H9 (cell line): ENCODE measurements at regions not wholly inside any gene's neighbourhood (a gene's known extent, or its start where the extent isn't known, plus 50 kb on each side); places are given as distances from the start of the nearest gene placed in this dataset.

ENCODE experiments used
- DNase-seq: peaks from one replicate; pipeline ENCODE4 v3.0.0-alpha.2; 2017
- H2AFZ ChIP-seq: one replicate; pipeline ENCODE4 v1.6.1; 2013; ENCODE audit warnings: mild to moderate bottlenecking, low read length, control low read depth, moderate library complexity
- H2AK5ac ChIP-seq: 2 replicates; pipeline ENCODE4 v1.6.1; 2013; ENCODE audit warnings: low read length, control low read depth, mixed read lengths; ENCODE audit not compliant: insufficient read length
- H2BK120ac ChIP-seq: one replicate; pipeline ENCODE4 v1.6.1; 2013; ENCODE audit warnings: low read depth, mild to moderate bottlenecking, low read length, control low read depth, inconsistent platforms; ENCODE audit not compliant: poor library complexity, severe bottlenecking
- H2BK12ac ChIP-seq: 2 replicates; pipeline ENCODE4 v1.6.1; 2013; ENCODE audit warnings: low read length, control low read depth, mixed read lengths, low read depth; ENCODE audit not compliant: insufficient read length
- H2BK15ac ChIP-seq: 2 replicates; pipeline ENCODE4 v1.6.1; 2013; ENCODE audit warnings: low read depth, low read length, control low read depth
- H2BK20ac ChIP-seq: one replicate; pipeline ENCODE4 v1.6.1; 2013; ENCODE audit warnings: low read depth, mild to moderate bottlenecking, low read length, control low read depth, inconsistent platforms; ENCODE audit not compliant: poor library complexity, severe bottlenecking
- H2BK5ac ChIP-seq: 2 replicates; pipeline ENCODE4 v1.6.1; 2013; ENCODE audit warnings: low read length, control low read depth, mixed read lengths; ENCODE audit not compliant: insufficient read length
- H3K14ac ChIP-seq: 2 replicates; pipeline ENCODE4 v1.6.1; 2013; ENCODE audit warnings: low read length, control low read depth; ENCODE audit not compliant: insufficient read depth
- H3K18ac ChIP-seq: 2 replicates; pipeline ENCODE4 v1.6.1; 2013; ENCODE audit warnings: low read depth, mild to moderate bottlenecking, mixed read lengths, low read length, control low read depth; ENCODE audit not compliant: insufficient read length
- H3K23ac ChIP-seq: 2 replicates; pipeline ENCODE4 v1.6.1; 2013; ENCODE audit warnings: low read length, control low read depth, mixed read lengths, low read depth; ENCODE audit not compliant: insufficient read length
- H3K23me2 ChIP-seq: 2 replicates; pipeline ENCODE4 v1.6.1; 2013; ENCODE audit warnings: low read depth, mild to moderate bottlenecking, mixed read lengths, low read length, control low read depth; ENCODE audit not compliant: insufficient read length, poor library complexity, severe bottlenecking
- H3K27ac ChIP-seq: 2 replicates; pipeline ENCODE4 v1.5.1; 2013; ENCODE audit warnings: low read length, control low read depth, mixed read lengths, low read depth; ENCODE audit not compliant: insufficient read length
- H3K27me3 ChIP-seq: 2 replicates; pipeline ENCODE4 v1.6.1; 2013; ENCODE audit warnings: low read length, control low read depth, inconsistent platforms; ENCODE audit not compliant: insufficient read depth
- H3K4ac ChIP-seq: 2 replicates; pipeline ENCODE4 v1.6.1; 2013; ENCODE audit warnings: low read depth, mild to moderate bottlenecking, control low read depth, inconsistent platforms, low read length, moderate library complexity
- H3K4me1 ChIP-seq: 2 replicates; pipeline ENCODE4 v1.6.1; 2013; ENCODE audit warnings: low read length, control low read depth, inconsistent platforms; ENCODE audit not compliant: insufficient read depth
- H3K4me2 ChIP-seq: 2 replicates; pipeline ENCODE4 v1.6.1; 2013; ENCODE audit warnings: low read length, control low read depth, mixed read lengths; ENCODE audit not compliant: insufficient read length, insufficient read depth
- H3K56ac ChIP-seq: 2 replicates; pipeline ENCODE4 v1.6.1; 2013; ENCODE audit warnings: low read depth, mild to moderate bottlenecking, mixed read lengths, low read length, control low read depth; ENCODE audit not compliant: insufficient read length
- H3K79me1 ChIP-seq: 2 replicates; pipeline ENCODE4 v1.6.1; 2013; ENCODE audit warnings: low read depth, mild to moderate bottlenecking, moderate library complexity, low read length, control low read depth, inconsistent platforms; ENCODE audit not compliant: insufficient read depth, poor library complexity, severe bottlenecking
- H3K79me2 ChIP-seq: 2 replicates; pipeline ENCODE4 v1.6.1; 2013; ENCODE audit warnings: low read length, control low read depth, inconsistent platforms; ENCODE audit not compliant: insufficient read depth
- H3K9ac ChIP-seq: 2 replicates; pipeline ENCODE4 v1.6.1; 2013; ENCODE audit warnings: low read length, control low read depth, mixed read lengths; ENCODE audit not compliant: insufficient read length; ENCODE audit errors: extremely low read depth
- H3K9me3 ChIP-seq: one replicate; pipeline ENCODE4 v1.6.1; 2013; ENCODE audit warnings: low read depth, low read length, inconsistent platforms; ENCODE audit not compliant: control insufficient read depth
- H3T11ph ChIP-seq: one replicate; pipeline ENCODE4 v1.6.1; 2013; ENCODE audit warnings: mild to moderate bottlenecking, low read length, control low read depth, inconsistent platforms
- H4K20me1 ChIP-seq: one replicate; pipeline ENCODE4 v1.6.1; 2013; ENCODE audit not compliant: control insufficient read depth, insufficient read length, insufficient read depth
- H4K5ac ChIP-seq: 2 replicates; pipeline ENCODE4 v1.6.1; 2013; ENCODE audit warnings: low read depth, mild to moderate bottlenecking, mixed read lengths, low read length, control low read depth; ENCODE audit not compliant: insufficient read length
- H4K8ac ChIP-seq: replicated peaks from 2 replicates; pipeline ENCODE4 v1.6.1; 2013; ENCODE audit warnings: low read length, control low read depth, mixed read lengths, low read depth; ENCODE audit not compliant: insufficient read length
- H4K91ac ChIP-seq: 2 replicates; pipeline ENCODE4 v1.6.1; 2013; ENCODE audit warnings: low read depth, mild to moderate bottlenecking, moderate library complexity, mixed read lengths, low read length, control low read depth; ENCODE audit not compliant: insufficient read length
- H3K27ac Mint-ChIP-seq, 3 experiments: 2 replicates in 2 of 3; 3 replicates in 1 of 3; pipeline ENCODE4 v1.8.0; 2020 to 2021; ENCODE audit warnings: mixed read lengths in 3 of 3, mild to moderate bottlenecking in 1 of 3, moderate library complexity in 1 of 3
- H3K27me3 Mint-ChIP-seq: 2 replicates; pipeline ENCODE4 v1.8.0; 2021; ENCODE audit warnings: low read depth, mild to moderate bottlenecking, moderate library complexity, mixed read lengths
- H3K36me3 Mint-ChIP-seq, 3 experiments: 2 replicates in 2 of 3; 3 replicates in 1 of 3; pipeline ENCODE4 v1.8.0; 2020 to 2021; ENCODE audit warnings: low read depth in 3 of 3, mixed read lengths in 3 of 3; ENCODE audit not compliant: insufficient read depth in 1 of 3
- H3K4me1 Mint-ChIP-seq, 2 experiments: 2 replicates each; pipeline ENCODE4 v1.8.0; 2020; ENCODE audit warnings: mixed read lengths in 2 of 2
- H3K4me3 Mint-ChIP-seq, 2 experiments: 2 replicates in 1 of 2; 3 replicates in 1 of 2; pipeline ENCODE4 v1.8.0; 2020 to 2021; ENCODE audit warnings: mild to moderate bottlenecking in 2 of 2, mixed read lengths in 2 of 2, moderate library complexity in 1 of 2
- H3K9me3 Mint-ChIP-seq, 2 experiments: 2 replicates in 1 of 2; 3 replicates in 1 of 2; pipeline ENCODE4 v1.8.0; 2020; ENCODE audit warnings: mild to moderate bottlenecking in 2 of 2, mixed read lengths in 2 of 2, moderate library complexity in 1 of 2
- CTCF ChIP-seq: fragments of 200-600 bp; sonication (generic); conservative IDR thresholded peaks from 3 replicates; pipeline ENCODE4 v1.8.0; 2021; ENCODE audit warnings: antibody characterized with exemption, mild to moderate bottlenecking
- WGBS: extraction: QIAGEN DNeasy Blood & Tissue Kit; methylation state at CpG from one replicate; pipeline ENCODE4 v1.1.7; 2013; ENCODE audit warnings: missing lambda C conversion rate, low lambda C conversion rate, mixed read lengths; ENCODE audit not compliant: insufficient read length; ENCODE audit errors: extremely low coverage; 5-methylcytosine and 5-hydroxymethylcytosine counted together

- no peak overlapping the region for H3K4me2 ChIP-seq
- H3K4me3 Mint-ChIP-seq = no peak overlapping the region
- no peaks in the 10 kb centered on the region for H3K9me3 ChIP-seq
These were observed 441.9 kb downstream of the ARHGEF28 start for GRCh38 chr5:74067748-74068541.

More at GRCh38 chr5:74067748-74068541, 441.9 kb downstream of the ARHGEF28 start:
- Mint-ChIP-seq H3K9me3 (no peaks in the 10 kb centered on the region), H3K4me1 (no peaks in the 10 kb centered on the region), H3K27me3 (no peaks in the 10 kb centered on the region), H3K36me3 (no peaks in the 10 kb centered on the region), H3K27ac (no peak overlapping the region)
- H3K9ac ChIP-seq = no peak overlapping the region
- no peak overlapping the region for H3K4ac ChIP-seq
- no peak overlapping the region for H3T11ph ChIP-seq
- TF ChIP-seq CTCF = no peak
- H3K18ac ChIP-seq = no peak overlapping the region
- no peaks in the 10 kb centered on the region for H3K79me1 ChIP-seq
- no peaks in the 10 kb centered on the region for H3K4me1 ChIP-seq
- no peak overlapping the region for H3K56ac ChIP-seq
- no peak overlapping the region for H2AFZ ChIP-seq
- H3K14ac ChIP-seq = no peak overlapping the region
- H3K27ac ChIP-seq = no peak overlapping the region
- H4K8ac ChIP-seq = no peak overlapping the region
- H2BK120ac ChIP-seq = no peak overlapping the region
- H2BK15ac ChIP-seq = no peak overlapping the region
- H3K27me3 ChIP-seq = no peaks in the 10 kb centered on the region
- H4K20me1 ChIP-seq = no peaks in the 10 kb centered on the region
- DNase-seq = no peak
- H2BK20ac ChIP-seq = no peak overlapping the region
- H3K79me2 ChIP-seq = no peaks in the 10 kb centered on the region
- no peaks in the 10 kb centered on the region for H3K23me2 ChIP-seq
- H2AK5ac ChIP-seq = no peak overlapping the region
- WGBS = no CpG with 5 or more reads among the region's 5 CpGs
- H4K91ac ChIP-seq = no peak overlapping the region
- H2BK12ac ChIP-seq = no peak overlapping the region
- no peak overlapping the region for H2BK5ac ChIP-seq
- H3K23ac ChIP-seq = no peak overlapping the region
- H4K5ac ChIP-seq = no peak overlapping the region
